ENCODE measurements at regions not wholly inside any gene's neighbourhood (a gene's known extent, or its start where the extent isn't known, plus 50 kb on each side); places are given as distances from the start of the nearest gene placed in this dataset.
A peak's percentile ranks its signal among the peaks of the same experiment; 100 is the strongest.

- H3K79me1 ChIP-seq (ENCODE audit: insufficient read depth, low read depth, low read length, poor library complexity, severe bottlenecking): no peaks in the 10 kb centered on the region
- no peak overlapping the region for H2BK5ac ChIP-seq (ENCODE audit: insufficient read length, low read length)
- peaks cover 5% of the 10 kb centered on the region; the same call in 1 of the 2 replicates for H3K4me1 ChIP-seq (ENCODE audit: insufficient read depth, low read length)
- H4K8ac ChIP-seq (replicated peaks; ENCODE audit: insufficient read length, low read depth, low read length): no peak overlapping the region
- H3T11ph ChIP-seq (ENCODE audit: low read length): no peak overlapping the region
- no peaks in the 10 kb centered on the region for H3K9me3 ChIP-seq (ENCODE audit: control insufficient read depth, low read depth, low read length)
- no peak overlapping the region for H2AK5ac ChIP-seq (ENCODE audit: insufficient read length, low read length)
- H3K27me3 ChIP-seq (ENCODE audit: insufficient read depth, low read length): no peaks in the 10 kb centered on the region
- WGBS (ENCODE audit: extremely low coverage, insufficient read length, low lambda C conversion rate): no CpG with 5 or more reads among the region's 2 CpGs
- peak overlapping the region; percentile 68 for H2AFZ ChIP-seq (ENCODE audit: low read length)
- no peak overlapping the region for H3K56ac ChIP-seq (ENCODE audit: insufficient read length, low read depth, low read length)
- no peaks in the 10 kb centered on the region for H4K20me1 ChIP-seq (ENCODE audit: control insufficient read depth, insufficient read depth, insufficient read length)
- H2BK15ac ChIP-seq (ENCODE audit: low read depth, low read length): no peak overlapping the region
- H3K4me2 ChIP-seq (ENCODE audit: insufficient read depth, insufficient read length, low read length): no peak overlapping the region
- no peak overlapping the region for H4K91ac ChIP-seq (ENCODE audit: insufficient read length, low read depth, low read length)
- H3K79me2 ChIP-seq (ENCODE audit: insufficient read depth, low read length): no peaks in the 10 kb centered on the region
- no peak overlapping the region for H3K9ac ChIP-seq (ENCODE audit: extremely low read depth, insufficient read length, low read length)
- H3K23ac ChIP-seq (ENCODE audit: insufficient read length, low read depth, low read length): no peak overlapping the region
- no peak overlapping the region for H2BK12ac ChIP-seq (ENCODE audit: insufficient read length, low read depth, low read length)
- no peaks in the 10 kb centered on the region for H3K27me3 Mint-ChIP-seq (ENCODE audit: low read depth)
- no peak for DNase-seq
- no peaks in the 10 kb centered on the region for H3K23me2 ChIP-seq (ENCODE audit: insufficient read length, low read depth, low read length, poor library complexity, severe bottlenecking)
- no peak overlapping the region for H3K4ac ChIP-seq (ENCODE audit: low read depth, low read length)
- H4K5ac ChIP-seq (ENCODE audit: insufficient read length, low read depth, low read length): no peak overlapping the region
- no peaks in the 10 kb centered on the region for H3K36me3 Mint-ChIP-seq (ENCODE audit: insufficient read depth in 1 of 3, low read depth in 3 of 3)
- H2BK120ac ChIP-seq (ENCODE audit: low read depth, low read length, poor library complexity, severe bottlenecking): no peak overlapping the region
- no peak overlapping the region for H3K18ac ChIP-seq (ENCODE audit: insufficient read length, low read depth, low read length)
- no peak overlapping the region; a peak in 1 of 7 replicates for H3K27ac Mint-ChIP-seq
- no peak overlapping the region for H3K27ac ChIP-seq (ENCODE audit: insufficient read length, low read depth, low read length)
- no peak overlapping the region for H2BK20ac ChIP-seq (ENCODE audit: low read depth, low read length, poor library complexity, severe bottlenecking)
- no peak overlapping the region for H3K4me3 Mint-ChIP-seq
- H3K14ac ChIP-seq (ENCODE audit: insufficient read depth, low read length): no peak overlapping the region
- no peaks in the 10 kb centered on the region for H3K9me3 Mint-ChIP-seq
- H3K4me1 Mint-ChIP-seq: peaks cover 11% of the 10 kb centered on the region in 2 experiments
- TF ChIP-seq, protein P1, sequence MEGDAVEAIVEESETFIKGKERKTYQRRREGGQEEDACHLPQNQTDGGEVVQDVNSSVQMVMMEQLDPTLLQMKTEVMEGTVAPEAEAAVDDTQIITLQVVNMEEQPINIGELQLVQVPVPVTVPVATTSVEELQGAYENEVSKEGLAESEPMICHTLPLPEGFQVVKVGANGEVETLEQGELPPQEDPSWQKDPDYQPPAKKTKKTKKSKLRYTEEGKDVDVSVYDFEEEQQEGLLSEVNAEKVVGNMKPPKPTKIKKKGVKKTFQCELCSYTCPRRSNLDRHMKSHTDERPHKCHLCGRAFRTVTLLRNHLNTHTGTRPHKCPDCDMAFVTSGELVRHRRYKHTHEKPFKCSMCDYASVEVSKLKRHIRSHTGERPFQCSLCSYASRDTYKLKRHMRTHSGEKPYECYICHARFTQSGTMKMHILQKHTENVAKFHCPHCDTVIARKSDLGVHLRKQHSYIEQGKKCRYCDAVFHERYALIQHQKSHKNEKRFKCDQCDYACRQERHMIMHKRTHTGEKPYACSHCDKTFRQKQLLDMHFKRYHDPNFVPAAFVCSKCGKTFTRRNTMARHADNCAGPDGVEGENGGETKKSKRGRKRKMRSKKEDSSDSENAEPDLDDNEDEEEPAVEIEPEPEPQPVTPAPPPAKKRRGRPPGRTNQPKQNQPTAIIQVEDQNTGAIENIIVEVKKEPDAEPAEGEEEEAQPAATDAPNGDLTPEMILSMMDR (conservative IDR thresholded peaks at IDR 0.05): no peak
Measured at GRCh38 chr21:35637431-35637830, 422.9 kb downstream of the SETD4 start.

Measured in H9 (cell line).